ENCODE measurements at regions not wholly inside any gene's neighbourhood (a gene's known extent, or its start where the extent isn't known, plus 50 kb on each side); places are given as distances from the start of the nearest gene placed in this dataset.

DNA sequence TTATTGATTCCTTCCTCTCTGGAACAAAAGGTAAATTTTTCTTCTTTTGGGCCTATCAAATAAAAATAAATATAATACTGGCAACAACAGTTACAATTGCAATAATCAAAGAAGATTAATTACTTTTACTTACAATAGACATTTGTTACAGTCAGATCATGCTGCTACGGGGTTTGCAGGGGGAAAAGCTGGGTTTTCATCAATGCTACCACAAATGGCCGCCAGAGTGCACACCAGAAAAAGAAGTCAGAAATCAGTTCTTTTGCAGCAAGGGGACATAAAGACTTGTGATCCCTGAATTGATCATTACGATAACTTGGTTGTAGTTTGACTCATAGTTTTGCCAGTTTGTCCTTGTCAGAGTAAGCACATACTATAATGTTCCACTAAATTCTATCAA lies 714.5 kb upstream of the EYS start:
- CTCF ChIA-PET: no interaction called here
- no peaks in the 10 kb centered on the region for H3K36me3 Mint-ChIP-seq (ENCODE audit: low read depth)
- ATAC-seq: no peak

DNA sequence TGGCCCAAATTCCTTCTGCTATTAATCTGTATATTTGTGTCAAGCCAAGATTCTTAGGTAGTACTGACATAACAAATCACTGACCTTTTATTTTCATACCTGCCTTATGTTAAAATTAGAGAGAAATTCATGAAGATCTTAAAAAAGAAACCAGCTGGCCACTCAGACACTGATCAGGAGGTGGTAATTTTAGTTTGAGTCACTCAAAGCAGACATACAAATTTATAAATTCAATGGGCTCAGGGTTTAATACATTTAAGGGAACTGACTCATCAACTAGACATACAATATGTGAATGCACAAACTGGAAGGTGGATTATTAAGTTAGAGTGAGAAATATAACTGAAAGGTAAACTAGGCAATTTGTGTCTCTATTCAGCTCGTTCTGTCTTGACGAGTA lies 711.9 kb upstream of the EYS start:
- no peaks in the 10 kb centered on the region for H3K4me1 Mint-ChIP-seq (ENCODE audit: low read depth)
- CTCF ChIA-PET: no interaction called here
- POLR2A ChIA-PET: no interaction called here
- no peak for ATAC-seq
- H3K4me3 Mint-ChIP-seq: no peak overlapping the region
- peaks cover 6% of the 10 kb centered on the region for H3K9me3 Mint-ChIP-seq (ENCODE audit: insufficient read depth)
- H3K27me3 Mint-ChIP-seq (ENCODE audit: low read depth): no peaks in the 10 kb centered on the region
- no peak overlapping the region for H3K27ac Mint-ChIP-seq
- no peak for DNase-seq
- no peaks in the 10 kb centered on the region for H3K36me3 Mint-ChIP-seq (ENCODE audit: low read depth)

More for the DNA sequence above, 714.5 kb upstream of the EYS start:
- H3K27me3 Mint-ChIP-seq (ENCODE audit: low read depth): no peaks in the 10 kb centered on the region
- POLR2A ChIA-PET: no interaction called here
- no peaks in the 10 kb centered on the region for H3K4me1 Mint-ChIP-seq (ENCODE audit: low read depth)
- no peak overlapping the region for H3K27ac Mint-ChIP-seq
- no peak for DNase-seq
- H3K4me3 Mint-ChIP-seq: no peak overlapping the region
- peaks cover 11% of the 10 kb centered on the region for H3K9me3 Mint-ChIP-seq (ENCODE audit: insufficient read depth)

DNA sequence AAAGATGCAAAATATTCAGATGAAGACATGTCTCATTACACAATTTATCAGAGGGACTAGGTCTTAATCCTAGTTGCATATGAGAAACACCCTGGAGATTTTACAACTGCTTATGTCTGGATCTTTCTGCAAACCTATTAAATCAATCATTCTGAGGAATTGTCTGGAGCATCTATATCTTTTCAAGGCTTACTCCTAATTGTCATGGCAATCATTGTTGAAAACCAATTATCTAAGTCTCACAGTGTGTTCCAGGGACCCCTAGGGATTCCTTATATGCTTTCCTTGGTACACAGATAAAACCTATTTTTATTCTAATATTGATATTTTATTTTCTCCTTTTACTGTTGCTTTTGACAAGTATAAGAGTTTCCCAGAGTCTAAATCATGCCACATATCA lies 696.9 kb upstream of the EYS start:
- H3K4me1 Mint-ChIP-seq (ENCODE audit: low read depth): no peaks in the 10 kb centered on the region
- POLR2A ChIA-PET: no interaction called here
- no peak overlapping the region for H3K4me3 Mint-ChIP-seq
- no peaks in the 10 kb centered on the region for H3K36me3 Mint-ChIP-seq (ENCODE audit: low read depth)
- no peaks in the 10 kb centered on the region for H3K27me3 Mint-ChIP-seq (ENCODE audit: low read depth)
- ATAC-seq (no peak), DNase-seq (no peak)
- CTCF ChIA-PET: no interaction called here
- no peaks in the 10 kb centered on the region for H3K9me3 Mint-ChIP-seq (ENCODE audit: insufficient read depth)
- no peak overlapping the region for H3K27ac Mint-ChIP-seq

DNA sequence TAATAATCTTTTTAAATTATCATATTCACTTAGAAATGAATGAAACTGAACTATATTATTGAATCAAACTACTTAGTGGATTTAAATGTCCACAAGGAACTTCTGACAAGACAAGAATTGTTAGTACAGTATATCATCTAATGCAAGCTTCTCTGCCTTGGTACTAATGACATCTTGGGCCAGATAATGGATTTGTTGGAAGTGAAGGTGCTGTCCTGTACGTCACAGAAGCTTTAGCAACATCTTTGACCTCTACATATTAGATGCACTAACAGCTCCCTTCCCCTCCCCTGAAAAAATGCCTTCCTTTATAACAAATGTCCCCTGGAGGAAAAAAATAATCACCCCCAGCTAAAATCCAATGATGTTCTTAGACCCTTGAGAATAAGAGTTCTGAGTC lies 695.8 kb upstream of the EYS start:
- no peak overlapping the region for H3K4me3 Mint-ChIP-seq
- DNase-seq: no peak
- H3K9me3 Mint-ChIP-seq (ENCODE audit: insufficient read depth): no peaks in the 10 kb centered on the region
- ChIA-PET POLR2A (no interaction called here), CTCF (no interaction called here)
- ATAC-seq: no peak
- no peaks in the 10 kb centered on the region for H3K27me3 Mint-ChIP-seq (ENCODE audit: low read depth)
- H3K4me1 Mint-ChIP-seq (ENCODE audit: low read depth): no peaks in the 10 kb centered on the region
- no peaks in the 10 kb centered on the region for H3K36me3 Mint-ChIP-seq (ENCODE audit: low read depth)
- H3K27ac Mint-ChIP-seq: no peak overlapping the region

DNA sequence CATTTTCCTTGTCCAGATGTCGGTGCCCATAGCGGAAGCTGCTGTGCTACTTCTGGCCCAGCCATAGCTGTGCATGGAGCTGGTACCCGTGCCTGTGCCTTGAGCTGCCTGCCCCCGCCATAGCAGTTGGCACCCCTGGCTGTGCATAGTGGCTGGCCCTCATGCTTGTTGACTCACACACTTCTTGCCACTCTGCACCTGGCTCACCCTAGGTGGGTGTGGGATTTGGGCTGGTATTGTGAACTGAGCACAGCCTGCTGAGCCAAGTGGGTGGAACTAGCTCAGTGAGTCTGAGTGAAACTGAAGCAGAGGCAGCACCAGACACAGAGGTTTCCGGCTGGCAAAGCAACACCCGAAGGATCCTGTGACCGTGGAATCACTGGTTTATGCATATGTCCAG lies 689.5 kb upstream of the EYS start:
- Mint-ChIP-seq H3K27ac (no peak overlapping the region), H3K4me3 (no peak overlapping the region), H3K27me3 (ENCODE audit: low read depth) (no peaks in the 10 kb centered on the region), H3K9me3 (ENCODE audit: insufficient read depth) (no peaks in the 10 kb centered on the region), H3K36me3 (ENCODE audit: low read depth) (no peaks in the 10 kb centered on the region), H3K4me1 (ENCODE audit: low read depth) (no peaks in the 10 kb centered on the region)
- ChIA-PET POLR2A (no interaction called here), CTCF (no interaction called here)
- DNase-seq: no peak
- no peak for ATAC-seq

DNA sequence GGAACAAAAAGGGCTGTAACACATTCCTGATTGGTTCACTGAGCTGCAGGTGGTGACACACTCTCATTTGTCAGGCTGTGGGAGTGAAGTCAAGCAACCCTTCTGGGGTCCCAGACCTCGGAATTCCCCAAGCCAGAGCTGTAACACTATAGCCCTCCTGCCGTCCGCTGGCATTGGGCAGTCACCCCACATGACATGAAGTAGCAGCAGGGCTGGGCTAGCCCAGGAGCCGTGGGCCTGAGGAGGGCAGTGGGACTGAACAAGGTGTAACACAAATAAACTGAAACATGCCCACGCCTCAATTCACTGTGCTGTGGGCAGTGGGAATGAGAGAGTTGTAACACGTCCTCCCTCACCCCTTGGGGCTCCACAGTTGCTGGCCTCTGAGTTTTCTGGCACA lies 689.1 kb upstream of the EYS start:
- Mint-ChIP-seq H3K27ac (no peak overlapping the region), H3K4me3 (no peak overlapping the region), H3K36me3 (ENCODE audit: low read depth) (no peaks in the 10 kb centered on the region), H3K9me3 (ENCODE audit: insufficient read depth) (no peaks in the 10 kb centered on the region), H3K4me1 (ENCODE audit: low read depth) (no peaks in the 10 kb centered on the region), H3K27me3 (ENCODE audit: low read depth) (no peaks in the 10 kb centered on the region)
- ATAC-seq: no peak
- CTCF ChIA-PET: no interaction called here
- POLR2A ChIA-PET: no interaction called here
- no peak for DNase-seq

DNA sequence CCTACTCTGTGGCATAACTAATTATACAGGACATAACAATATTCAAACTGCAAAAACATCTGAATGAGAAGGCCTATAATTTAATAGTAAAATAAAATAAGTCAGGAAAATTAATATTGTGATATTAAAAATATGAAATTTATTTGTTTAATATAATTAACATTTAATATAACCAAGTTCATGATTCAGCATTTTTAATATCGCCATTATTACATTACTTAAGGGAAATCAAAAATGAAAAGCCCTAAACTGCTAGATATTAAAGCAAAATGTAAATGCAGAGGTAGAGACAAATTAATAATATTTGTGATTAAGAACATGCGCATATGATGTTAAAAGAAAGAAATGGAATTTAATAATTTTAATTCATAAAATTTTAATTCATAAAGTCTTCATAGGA lies 683.4 kb upstream of the EYS start:
- no peak overlapping the region for H3K4me3 Mint-ChIP-seq
- ChIA-PET POLR2A (no interaction called here), CTCF (no interaction called here)
- no peaks in the 10 kb centered on the region for H3K27me3 Mint-ChIP-seq (ENCODE audit: low read depth)
- H3K27ac Mint-ChIP-seq: no peak overlapping the region
- DNase-seq (no peak), ATAC-seq (no peak)
- no peaks in the 10 kb centered on the region for H3K36me3 Mint-ChIP-seq (ENCODE audit: low read depth)
- H3K9me3 Mint-ChIP-seq (ENCODE audit: insufficient read depth): no peaks in the 10 kb centered on the region
- no peaks in the 10 kb centered on the region for H3K4me1 Mint-ChIP-seq (ENCODE audit: low read depth)

DNA sequence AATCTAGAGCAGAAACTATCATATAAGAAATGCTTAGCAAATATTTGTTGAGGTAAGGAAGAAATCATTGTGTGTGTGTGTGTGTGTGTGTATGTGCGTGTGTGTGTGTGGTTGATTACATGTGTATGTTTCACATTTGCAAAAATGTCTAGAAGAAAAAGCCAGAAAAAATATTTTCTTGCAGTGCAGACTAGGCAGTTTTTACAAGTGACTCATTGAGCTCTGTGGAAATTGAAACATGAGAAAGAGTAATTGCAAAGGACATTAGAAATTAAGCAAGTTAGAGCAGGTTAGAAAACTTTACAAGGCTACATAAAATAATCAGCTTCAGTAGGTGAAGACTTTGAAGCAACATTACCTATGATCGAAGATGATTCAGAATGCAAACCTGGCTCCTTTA lies 669.0 kb upstream of the EYS start:
- Mint-ChIP-seq H3K4me3 (no peak overlapping the region), H3K4me1 (ENCODE audit: low read depth) (no peaks in the 10 kb centered on the region), H3K36me3 (ENCODE audit: low read depth) (no peaks in the 10 kb centered on the region), H3K27ac (no peak overlapping the region), H3K27me3 (ENCODE audit: low read depth) (no peaks in the 10 kb centered on the region), H3K9me3 (ENCODE audit: insufficient read depth) (peaks cover 16% of the 10 kb centered on the region)
- ChIA-PET POLR2A (no interaction called here), CTCF (no interaction called here)
- ATAC-seq: no peak
- DNase-seq: no peak

DNA sequence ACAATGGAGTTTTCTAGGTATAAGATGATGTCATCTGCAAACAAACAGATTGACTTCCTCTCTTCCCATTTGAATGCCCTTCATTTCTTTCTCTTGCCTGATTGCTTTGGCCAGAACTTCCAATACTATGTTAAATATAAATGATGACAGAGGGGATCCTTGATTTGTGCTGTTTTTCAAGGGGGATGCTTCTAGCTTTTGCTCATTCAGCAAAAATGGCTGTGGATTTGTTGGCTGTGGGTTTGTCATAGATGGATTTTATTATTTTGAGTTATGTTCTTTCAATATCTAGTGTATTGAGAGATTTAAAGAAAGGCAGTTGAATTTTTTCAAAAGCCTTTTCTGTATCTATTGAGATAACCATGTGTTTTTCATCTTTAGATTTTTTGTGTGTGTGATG lies 662.4 kb upstream of the EYS start:
- DNase-seq (no peak), ATAC-seq (no peak)
- no peaks in the 10 kb centered on the region for H3K27me3 Mint-ChIP-seq (ENCODE audit: low read depth)
- ChIA-PET CTCF (no interaction called here), POLR2A (no interaction called here)
- H3K36me3 Mint-ChIP-seq (ENCODE audit: low read depth): no peaks in the 10 kb centered on the region
- no peaks in the 10 kb centered on the region for H3K4me1 Mint-ChIP-seq (ENCODE audit: low read depth)
- H3K4me3 Mint-ChIP-seq: no peak overlapping the region
- peaks cover 17% of the 10 kb centered on the region for H3K9me3 Mint-ChIP-seq (ENCODE audit: insufficient read depth)
- no peak overlapping the region for H3K27ac Mint-ChIP-seq

DNA sequence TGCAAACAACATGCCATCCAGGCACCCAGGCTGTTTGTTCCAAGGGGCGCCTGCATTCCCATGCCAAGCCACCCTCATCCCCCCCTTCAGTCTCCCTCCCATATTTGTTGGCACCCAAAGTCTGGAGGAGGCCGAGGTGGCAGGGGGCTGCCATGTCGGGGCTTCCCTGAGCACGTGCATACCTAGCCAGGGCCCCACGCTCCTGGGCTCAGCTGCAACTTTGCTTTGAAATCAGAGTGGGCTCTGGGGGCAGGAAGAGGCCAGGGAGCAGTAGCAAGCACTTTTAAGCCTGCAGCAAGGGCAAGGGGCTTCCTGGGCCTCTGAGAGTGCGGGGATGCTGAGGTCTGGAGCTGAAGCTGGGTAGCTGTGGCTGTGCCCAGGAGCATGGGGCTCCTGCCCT lies 655.9 kb upstream of the EYS start:
- Mint-ChIP-seq H3K27me3 (ENCODE audit: low read depth) (no peaks in the 10 kb centered on the region), H3K4me3 (no peak overlapping the region), H3K9me3 (ENCODE audit: insufficient read depth) (peaks cover 3% of the 10 kb centered on the region), H3K27ac (no peak overlapping the region), H3K36me3 (ENCODE audit: low read depth) (no peaks in the 10 kb centered on the region), H3K4me1 (ENCODE audit: low read depth) (no peaks in the 10 kb centered on the region)
- ChIA-PET POLR2A (no interaction called here), CTCF (no interaction called here)
- no peak for DNase-seq
- no peak for ATAC-seq

DNA sequence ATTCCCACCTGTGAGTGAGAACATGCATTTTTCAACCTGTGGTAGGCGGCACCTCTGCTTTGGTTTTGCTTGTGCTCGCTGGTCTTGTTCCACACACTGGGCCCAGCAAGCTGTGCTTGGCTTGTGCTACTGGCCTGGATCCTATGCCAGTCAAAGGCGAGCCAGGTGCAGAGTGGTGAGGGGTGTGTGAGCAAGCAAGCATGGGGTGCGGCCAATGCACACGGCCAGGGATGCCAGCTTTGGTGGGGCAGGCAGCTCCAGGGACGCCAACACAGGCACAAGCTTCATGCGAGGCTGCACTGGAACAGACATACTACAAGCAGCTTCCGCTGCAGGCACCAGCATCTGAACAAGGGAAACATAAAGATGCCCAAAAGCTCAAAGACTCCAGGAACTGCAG lies 654.9 kb upstream of the EYS start:
- no peak overlapping the region for H3K4me3 Mint-ChIP-seq
- H3K36me3 Mint-ChIP-seq (ENCODE audit: low read depth): no peaks in the 10 kb centered on the region
- POLR2A ChIA-PET: no interaction called here
- H3K27me3 Mint-ChIP-seq (ENCODE audit: low read depth): no peaks in the 10 kb centered on the region
- ATAC-seq: no peak
- H3K27ac Mint-ChIP-seq: no peak overlapping the region
- no peaks in the 10 kb centered on the region for H3K4me1 Mint-ChIP-seq (ENCODE audit: low read depth)
- CTCF ChIA-PET: no interaction called here
- peaks cover 3% of the 10 kb centered on the region for H3K9me3 Mint-ChIP-seq (ENCODE audit: insufficient read depth)
- DNase-seq: no peak

DNA sequence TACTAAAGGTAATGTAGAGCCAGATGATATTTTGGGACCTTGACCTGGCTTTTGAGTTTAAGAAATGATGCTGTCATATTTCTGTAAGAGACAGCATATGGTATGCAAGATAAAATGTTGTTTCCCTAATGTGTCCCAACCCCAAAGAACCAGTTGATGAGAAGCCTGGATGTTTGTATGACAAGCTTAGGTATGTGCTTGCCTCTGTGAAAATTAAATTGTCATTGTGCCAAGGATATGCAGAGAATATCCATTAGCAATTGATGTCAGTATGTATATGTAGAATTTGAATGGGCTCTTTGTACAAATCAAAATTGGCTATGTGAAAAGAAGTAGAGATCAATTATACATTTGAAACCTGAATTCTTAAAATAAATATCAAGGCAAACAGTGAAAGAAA lies 650.8 kb upstream of the EYS start:
- H3K36me3 Mint-ChIP-seq (ENCODE audit: low read depth): no peaks in the 10 kb centered on the region
- no peaks in the 10 kb centered on the region for H3K27me3 Mint-ChIP-seq (ENCODE audit: low read depth)
- no peak overlapping the region for H3K27ac Mint-ChIP-seq
- DNase-seq: no peak
- POLR2A ChIA-PET: no interaction called here
- H3K4me3 Mint-ChIP-seq: no peak overlapping the region
- CTCF ChIA-PET: no interaction called here
- no peaks in the 10 kb centered on the region for H3K4me1 Mint-ChIP-seq (ENCODE audit: low read depth)
- no peak for ATAC-seq
- peaks cover 3% of the 10 kb centered on the region for H3K9me3 Mint-ChIP-seq (ENCODE audit: insufficient read depth)

DNA sequence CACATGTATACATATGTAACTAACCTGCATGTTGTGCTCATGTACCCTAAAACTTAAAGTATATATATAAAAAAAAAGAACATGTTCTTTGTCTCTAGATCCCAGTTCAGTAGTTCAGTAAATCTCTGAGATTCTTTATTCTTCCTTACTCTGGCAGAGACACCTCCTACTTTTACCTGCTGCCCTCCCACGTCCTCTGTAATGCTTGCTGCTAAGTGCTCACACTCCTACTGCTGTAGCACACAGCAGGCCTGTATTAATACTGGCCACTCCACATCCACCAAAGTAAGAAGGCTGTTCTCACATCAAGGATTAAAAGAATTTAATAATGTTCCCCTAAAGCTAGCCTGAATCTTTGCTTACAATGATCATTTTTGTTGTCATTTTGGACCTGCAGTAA lies 648.4 kb upstream of the EYS start:
- Mint-ChIP-seq H3K4me3 (no peak overlapping the region), H3K27me3 (ENCODE audit: low read depth) (no peaks in the 10 kb centered on the region)
- CTCF ChIA-PET: no interaction called here

DNA sequence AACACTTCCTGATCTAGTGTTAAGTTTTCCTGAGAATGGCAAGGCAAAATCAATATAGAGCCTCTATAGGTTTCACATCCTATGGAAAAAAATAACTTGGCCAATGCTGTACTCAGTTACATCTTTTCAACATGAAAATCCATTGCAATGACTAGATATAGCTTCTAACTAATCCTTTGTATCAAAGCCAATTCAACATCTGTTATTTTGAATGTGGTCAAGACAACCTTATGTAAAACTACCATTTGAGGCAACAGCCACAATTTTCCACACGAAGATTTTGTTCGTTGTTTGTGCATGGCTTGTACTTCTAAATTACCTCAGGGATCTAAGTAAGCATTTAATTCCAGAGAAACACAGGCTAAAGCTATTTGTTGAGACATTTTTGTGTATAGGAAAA lies 637.8 kb upstream of the EYS start:
- Mint-ChIP-seq H3K27ac (no peak overlapping the region), H3K27me3 (ENCODE audit: low read depth) (no peaks in the 10 kb centered on the region), H3K9me3 (ENCODE audit: insufficient read depth) (peaks cover 12% of the 10 kb centered on the region), H3K36me3 (ENCODE audit: low read depth) (no peaks in the 10 kb centered on the region), H3K4me3 (no peak overlapping the region), H3K4me1 (ENCODE audit: low read depth) (no peaks in the 10 kb centered on the region)
- CTCF ChIA-PET: no interaction called here
- DNase-seq (no peak), ATAC-seq (no peak)
- POLR2A ChIA-PET: no interaction called here

More for the DNA sequence above, 648.4 kb upstream of the EYS start:
- no peak for DNase-seq
- POLR2A ChIA-PET: no interaction called here
- Mint-ChIP-seq H3K4me1 (ENCODE audit: low read depth) (no peaks in the 10 kb centered on the region), H3K27ac (no peak overlapping the region), H3K36me3 (ENCODE audit: low read depth) (no peaks in the 10 kb centered on the region), H3K9me3 (ENCODE audit: insufficient read depth) (peaks cover under 1% of the 10 kb centered on the region)
- ATAC-seq: no peak
